ENCODE measurements at regions not wholly inside any gene's neighbourhood (a gene's known extent, or its start where the extent isn't known, plus 50 kb on each side); places are given as distances from the start of the nearest gene placed in this dataset.
"Not testable (repeated sequence)": the region's sequence is repeated elsewhere in the genome, so short reads cannot be mapped to it uniquely, and the experiment has no call there.

DNA sequence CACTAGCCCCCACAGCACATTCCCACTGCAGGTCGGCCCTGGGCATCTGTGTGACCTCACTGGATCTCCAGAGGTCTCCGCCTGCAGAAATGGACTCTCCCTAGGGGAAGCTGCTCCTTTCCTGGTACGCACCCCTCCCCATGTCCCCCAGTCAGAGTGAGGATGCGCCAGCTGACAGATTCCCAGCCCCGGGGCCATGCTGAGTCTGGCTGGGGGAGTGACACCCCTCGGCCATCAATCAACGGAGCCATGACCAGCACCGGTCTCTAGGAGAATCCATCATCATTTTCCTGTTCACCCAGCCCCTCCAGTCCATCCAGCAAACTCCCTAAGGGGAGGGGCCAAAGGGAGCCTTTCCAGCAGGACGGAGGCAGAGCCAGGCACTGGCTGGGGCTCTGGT, 68.7 kb upstream of the PAX7 start:
- no peak for DNase-seq (ENCODE audit: low spot score)

DNA sequence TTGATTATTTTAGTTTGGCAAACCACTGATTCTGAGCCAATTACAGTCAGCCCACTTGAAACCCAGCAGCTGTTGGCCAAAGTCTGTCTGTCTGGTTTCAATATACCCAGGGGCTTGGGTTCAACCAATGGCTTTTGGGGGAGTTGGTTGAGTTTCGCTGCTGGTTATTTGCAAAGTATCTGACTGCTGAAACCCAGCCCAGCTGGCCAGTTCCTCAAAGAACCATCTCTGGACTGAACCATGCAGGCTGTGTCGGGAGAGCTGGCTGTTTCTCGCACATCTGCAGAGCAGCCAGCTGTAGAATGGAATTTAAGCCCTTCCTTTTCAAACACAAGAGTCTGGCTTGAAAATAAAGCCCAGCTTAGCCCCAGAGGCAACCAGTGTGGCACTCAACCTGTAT, 66.0 kb upstream of the PAX7 start:
- DNase-seq (ENCODE audit: low spot score) = no peak

- no peak for DNase-seq (ENCODE audit: low spot score)
These were observed 65.3 kb upstream of the PAX7 start for GRCh38 chr1:18565321-18565720.

- no peak for DNase-seq (ENCODE audit: low spot score)
These were observed 62.2 kb upstream of the PAX7 start for GRCh38 chr1:18568489-18568888.

DNA sequence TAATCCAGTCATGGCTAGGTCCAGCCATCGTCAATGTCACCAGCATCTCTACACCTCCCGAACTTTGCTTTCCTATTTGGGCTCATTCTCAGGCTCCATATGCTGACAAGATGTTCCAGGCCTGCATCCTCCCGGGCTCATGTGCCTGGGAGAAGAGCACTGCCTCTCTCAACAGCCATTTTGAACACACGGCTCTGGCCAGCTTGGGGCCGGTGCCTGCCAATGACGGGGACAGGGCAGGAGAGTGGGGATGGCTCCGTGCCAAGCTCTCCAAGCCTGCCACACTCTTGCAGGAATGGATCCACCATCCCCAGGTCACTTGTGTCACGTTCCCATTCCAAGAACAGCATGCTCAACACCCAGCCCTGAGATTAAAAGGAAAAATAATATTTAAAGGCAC, 61.4 kb upstream of the PAX7 start:
- no peak for DNase-seq (ENCODE audit: low spot score)

GRCh38 chr1:18569811-18570545, 60.7 kb upstream of the PAX7 start:
- no peak for DNase-seq (ENCODE audit: low spot score)

GRCh38 chr1:18571275-18571674, 59.4 kb upstream of the PAX7 start:
- no peak for DNase-seq (ENCODE audit: low spot score)

DNA sequence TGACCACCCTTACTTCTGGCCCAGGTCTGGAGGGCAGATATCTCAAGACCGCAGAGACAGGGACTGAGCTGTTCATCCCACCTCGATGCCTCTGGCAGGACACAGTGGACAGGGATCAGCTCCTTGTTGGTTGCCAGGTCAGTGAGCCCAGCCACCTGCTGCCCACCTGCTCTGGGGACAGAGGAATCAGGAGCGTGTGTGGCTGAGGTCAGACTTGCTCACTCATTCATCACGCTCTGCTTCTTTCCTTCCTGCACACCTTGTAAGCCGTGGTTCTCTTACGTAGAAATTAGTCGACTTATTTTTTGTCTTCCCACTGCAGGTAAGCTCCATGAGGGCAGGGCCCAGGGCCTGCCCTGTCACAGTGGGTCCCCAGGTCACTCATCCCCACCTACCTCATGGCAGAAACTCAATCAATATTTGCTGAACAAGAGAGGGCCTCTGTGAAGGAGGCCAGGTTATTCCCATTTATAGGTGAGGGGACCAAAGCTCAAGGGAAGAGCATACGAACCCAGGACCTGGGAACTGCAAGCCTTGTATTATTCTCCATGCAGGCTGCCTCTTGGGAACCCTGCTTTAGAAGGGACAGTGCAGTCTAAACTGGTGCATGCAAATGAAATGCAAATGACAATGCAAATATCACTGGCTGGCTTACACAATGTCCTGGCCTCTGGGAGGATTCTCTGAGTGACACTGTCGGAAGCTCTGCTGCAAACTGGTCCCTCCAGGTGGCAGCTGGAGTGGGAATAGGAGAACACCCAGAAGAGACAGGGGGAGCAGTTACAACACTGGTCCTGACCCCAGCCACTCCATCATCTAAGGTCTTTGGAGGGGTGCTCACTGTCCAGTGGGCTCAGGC, 58.4 kb upstream of the PAX7 start:
- no peak for DNase-seq (ENCODE audit: low spot score)

DNA sequence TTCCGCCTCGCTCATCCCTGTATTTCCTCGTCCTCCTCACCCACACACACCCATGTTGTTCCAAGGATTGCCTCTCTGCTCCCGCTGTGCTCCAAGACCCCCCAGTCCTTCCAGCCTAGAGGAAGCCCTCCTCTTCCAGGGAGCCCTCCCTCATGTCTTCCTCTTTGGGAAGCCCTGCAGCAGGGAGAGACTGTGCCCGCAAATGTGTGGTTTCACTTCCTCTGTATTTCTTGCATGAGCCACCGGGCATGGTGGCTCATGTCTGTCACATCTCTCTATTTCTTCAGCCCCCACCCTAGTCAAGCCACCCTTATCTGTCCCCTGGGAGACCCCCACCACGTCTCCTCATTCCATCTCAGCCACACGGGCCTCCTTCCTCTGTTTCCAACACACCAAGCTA, 57.5 kb upstream of the PAX7 start:
- no peak for DNase-seq (ENCODE audit: low spot score)

- DNase-seq (ENCODE audit: low spot score) = no peak
These were observed 55.9 kb upstream of the PAX7 start for GRCh38 chr1:18574754-18575153.

DNA sequence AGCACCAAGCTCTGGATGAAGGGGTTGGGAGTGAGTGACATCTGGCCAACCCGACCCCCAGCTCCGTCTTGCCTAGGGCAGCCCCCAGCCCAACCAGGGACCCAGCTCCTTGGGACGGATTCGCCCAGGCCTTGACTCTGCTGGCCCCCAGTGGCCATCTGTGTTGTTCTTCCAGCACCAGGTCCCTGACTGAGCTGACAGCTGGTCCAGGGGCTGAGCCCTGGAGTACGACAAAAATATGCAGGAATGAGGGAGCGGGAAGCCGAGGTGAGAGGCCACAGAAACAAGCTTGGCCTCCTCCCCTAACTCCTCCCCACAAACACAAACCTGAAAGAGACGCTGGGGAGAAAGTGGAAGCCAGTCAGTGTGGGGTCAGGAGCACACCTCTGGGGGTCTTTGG, 55.0 kb upstream of the PAX7 start:
- no peak for DNase-seq (ENCODE audit: low spot score)

DNA sequence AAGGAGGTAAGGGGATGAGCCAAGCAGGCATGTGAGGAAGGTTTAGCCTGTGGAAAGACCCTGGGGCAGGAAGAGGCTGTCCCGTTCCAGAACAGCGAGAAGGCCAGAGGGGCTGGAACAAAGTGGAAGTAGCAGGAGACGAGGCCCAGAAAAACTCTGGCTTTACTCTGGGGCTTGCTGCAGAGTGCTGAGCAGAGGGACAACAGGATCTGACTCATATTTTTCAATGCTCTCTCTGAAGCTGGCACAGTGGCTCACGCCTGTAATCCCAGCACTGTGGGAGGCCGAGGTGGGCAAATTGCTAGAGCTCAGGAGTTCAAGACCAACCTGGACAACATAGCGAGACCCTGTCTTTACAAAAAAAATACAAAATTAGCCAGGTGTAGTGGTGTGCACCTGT, 52.4 kb upstream of the PAX7 start:
- DNase-seq (ENCODE audit: low spot score) = no peak

- DNase-seq (ENCODE audit: low spot score) = not testable (repeated sequence)
These were observed 51.4 kb upstream of the PAX7 start for GRCh38 chr1:18579267-18579666.

- DNase-seq (ENCODE audit: low spot score) = no peak
These were observed 50.6 kb upstream of the PAX7 start for GRCh38 chr1:18580047-18580446.

- no peak for DNase-seq (ENCODE audit: low spot score)
These were observed 49.8 kb upstream of the PAX7 start for GRCh38 chr1:18580691-18581419.

Measured in putamen (tissue), 1 donor.